Mucosa of stomach (tissue), 1 donor: ENCODE measurements at regions not wholly inside any gene's neighbourhood (a gene's known extent, or its start where the extent isn't known, plus 50 kb on each side); places are given as distances from the start of the nearest gene placed in this dataset.
"Not testable (repeated sequence)": the region's sequence is repeated elsewhere in the genome, so short reads cannot be mapped to it uniquely, and the experiment has no call there.

Experiments used
- H3K27me3 ChIP-seq: one replicate; pipeline ENCODE4 v1.7.0; 2013; ENCODE audit warnings: mild to moderate bottlenecking, low read length; ENCODE audit not compliant: control insufficient read depth, insufficient read depth
- H3K36me3 ChIP-seq: one replicate; pipeline ENCODE4 v1.7.0; 2013; ENCODE audit warnings: low read length; ENCODE audit not compliant: control insufficient read depth, insufficient read depth
- H3K4me1 ChIP-seq: one replicate; pipeline ENCODE4 v1.7.0; 2013; ENCODE audit warnings: mild to moderate bottlenecking, low read length; ENCODE audit not compliant: control insufficient read depth, insufficient read depth
- H3K4me3 ChIP-seq: one replicate; pipeline ENCODE4 v1.7.0; 2013; ENCODE audit warnings: low read length
- H3K9ac ChIP-seq: one replicate; pipeline ENCODE4 v1.7.0; 2013; ENCODE audit warnings: mild to moderate bottlenecking, low read length, moderate library complexity
- H3K9me3 ChIP-seq: one replicate; pipeline ENCODE4 v1.7.0; 2013; ENCODE audit warnings: mild to moderate bottlenecking, low read length, moderate library complexity; ENCODE audit not compliant: control insufficient read depth
- donor health status: Pancreatic carcinoma.

GRCh38 chr6:22215474-22215873, 81.4 kb downstream of the PRL start:
- H3K9ac ChIP-seq, H3K27me3 ChIP-seq, H3K9me3 ChIP-seq, H3K4me1 ChIP-seq, H3K4me3 ChIP-seq, H3K36me3 ChIP-seq: not testable (repeated sequence)

- Histone ChIP-seq H3K27me3 (no peaks in the 10 kb centered on the region), H3K4me3 (no peak overlapping the region), H3K9ac (no peak overlapping the region), H3K9me3 (no peaks in the 10 kb centered on the region), H3K4me1 (no peaks in the 10 kb centered on the region), H3K36me3 (no peaks in the 10 kb centered on the region)
Observed at GRCh38 chr6:22218410-22218809, 78.4 kb downstream of the PRL start.

GRCh38 chr6:22219925-22220324, 76.9 kb downstream of the PRL start:
- H3K27me3 ChIP-seq, result no peaks in the 10 kb centered on the region
- H3K36me3 ChIP-seq, result no peaks in the 10 kb centered on the region
- H3K9me3 ChIP-seq, result no peaks in the 10 kb centered on the region
- H3K4me1 ChIP-seq, result no peaks in the 10 kb centered on the region
- no peak overlapping the region for H3K9ac ChIP-seq
- H3K4me3 ChIP-seq, result no peak overlapping the region

GRCh38 chr6:22221211-22221610, 75.6 kb downstream of the PRL start:
- H3K27me3 ChIP-seq, result no peaks in the 10 kb centered on the region
- no peaks in the 10 kb centered on the region for H3K9me3 ChIP-seq
- no peak overlapping the region for H3K4me3 ChIP-seq
- H3K36me3 ChIP-seq, result no peaks in the 10 kb centered on the region
- H3K4me1 ChIP-seq, result no peaks in the 10 kb centered on the region
- no peak overlapping the region for H3K9ac ChIP-seq

- Histone ChIP-seq H3K4me3 (no peak overlapping the region), H3K4me1 (no peaks in the 10 kb centered on the region), H3K9ac (no peak overlapping the region), H3K27me3 (no peaks in the 10 kb centered on the region), H3K36me3 (no peaks in the 10 kb centered on the region), H3K9me3 (no peaks in the 10 kb centered on the region)
Observed at GRCh38 chr6:22221630-22222029, 75.2 kb downstream of the PRL start.

- H3K27me3 ChIP-seq, result no peaks in the 10 kb centered on the region
- no peak overlapping the region for H3K9ac ChIP-seq
- no peaks in the 10 kb centered on the region for H3K4me1 ChIP-seq
- no peak overlapping the region for H3K4me3 ChIP-seq
- no peaks in the 10 kb centered on the region for H3K36me3 ChIP-seq
- H3K9me3 ChIP-seq, result no peaks in the 10 kb centered on the region
Observed at GRCh38 chr6:22222469-22222868, 74.4 kb downstream of the PRL start.

- H3K9ac ChIP-seq, result no peak overlapping the region
- H3K4me1 ChIP-seq, result no peaks in the 10 kb centered on the region
- H3K36me3 ChIP-seq, result no peaks in the 10 kb centered on the region
- H3K9me3 ChIP-seq, result no peaks in the 10 kb centered on the region
- no peak overlapping the region for H3K4me3 ChIP-seq
- H3K27me3 ChIP-seq, result no peaks in the 10 kb centered on the region
Observed at GRCh38 chr6:22227824-22228610, 68.8 kb downstream of the PRL start.

- no peaks in the 10 kb centered on the region for H3K9me3 ChIP-seq
- H3K4me1 ChIP-seq, result no peaks in the 10 kb centered on the region
- H3K36me3 ChIP-seq, result no peaks in the 10 kb centered on the region
- H3K4me3 ChIP-seq, result no peak overlapping the region
- no peaks in the 10 kb centered on the region for H3K27me3 ChIP-seq
- H3K9ac ChIP-seq, result no peak overlapping the region
Observed at GRCh38 chr6:22231050-22231449, 65.8 kb downstream of the PRL start.

GRCh38 chr6:22231616-22232015, 65.2 kb downstream of the PRL start:
- no peaks in the 10 kb centered on the region for H3K4me1 ChIP-seq
- H3K9ac ChIP-seq, result no peak overlapping the region
- no peaks in the 10 kb centered on the region for H3K36me3 ChIP-seq
- H3K9me3 ChIP-seq, result no peaks in the 10 kb centered on the region
- no peak overlapping the region for H3K4me3 ChIP-seq
- no peaks in the 10 kb centered on the region for H3K27me3 ChIP-seq

GRCh38 chr6:22236626-22237414, 60.0 kb downstream of the PRL start:
- Histone ChIP-seq H3K9me3 (no peaks in the 10 kb centered on the region), H3K4me3 (no peak overlapping the region), H3K36me3 (no peaks in the 10 kb centered on the region), H3K4me1 (no peaks in the 10 kb centered on the region), H3K27me3 (no peaks in the 10 kb centered on the region), H3K9ac (no peak overlapping the region)
